HepG2 (cell line): ENCODE measurements at regions not wholly inside any gene's neighbourhood (a gene's known extent, or its start where the extent isn't known, plus 50 kb on each side); places are given as distances from the start of the nearest gene placed in this dataset.

Experiments
- ATAC-seq: fragments of 200-7000 bp; cut with Tn5 transposase; 3 replicates; pipeline ENCODE4 v1.9.1; 2020; ENCODE audit warnings: mild to moderate bottlenecking, moderate library complexity
- BruUV-seq: library from RNA; stranded (reverse); fragments of 400-500 nt; replicated peaks from 2 replicates; lab custom pipeline; 2021; lab: Mats Ljungman, UMichigan
- CTCF ChIA-PET: fragments of 300-600 bp; formaldehyde crosslinking; extraction: SDS; loops from one replicate; lab custom pipeline; 2021; ENCODE audit warnings: low total read pairs, inconsistent platforms, low intra/inter-chr PET ratio; lab: Yijun Ruan, JAX
- POLR2A ChIA-PET: fragments of 350-600 bp; sonication (Branson Sonifier 250); formaldehyde crosslinking; loops from one replicate; lab custom pipeline; 2020; ENCODE audit warnings: antibody characterized with exemption, inconsistent platforms; lab: Yijun Ruan, JAX
- DNase-seq: peaks from one replicate; pipeline ENCODE4 v3.0.0-alpha.2; 2015; ENCODE audit warnings: low spot score
- FAIRE-seq: peaks from 3 replicates; lab custom pipeline; 2011; peaks lifted over from hg19 to GRCh38; lab: Jason Lieb, UNC
- H2AFZ ChIP-seq: one replicate; pipeline ENCODE4 v1.6.1; 2011; ENCODE audit warnings: low read length, inconsistent platforms
- H3K27ac ChIP-seq: fragments of 300-600 bp; 3 replicates; pipeline ENCODE4 v1.8.0; 2011; ENCODE audit warnings: mixed run types, mild to moderate bottlenecking, mixed read lengths, low read length, inconsistent platforms; ENCODE audit not compliant: insufficient read depth; ENCODE audit errors: extremely low read length
- H3K27me3 ChIP-seq, 2 experiments: fragments of 200-600 bp in 1 of 2; 2 replicates in 1 of 2; 3 replicates in 1 of 2; pipeline versions ENCODE4 v1.6.0 to v1.8.0; 2011; ENCODE audit warnings: low read length in 2 of 2, mild to moderate bottlenecking in 2 of 2, moderate library complexity in 2 of 2, inconsistent platforms in 1 of 2; ENCODE audit not compliant: insufficient read depth in 2 of 2, control insufficient read depth in 1 of 2
- H3K36me3 ChIP-seq, 2 experiments: fragments of 200-600 bp in 1 of 2; replicated peaks in 1 of 2; 2 replicates in 1 of 2; 3 replicates in 1 of 2; pipeline versions ENCODE4 v1.5.1 to v1.8.0; 2011; ENCODE audit warnings: low read length in 2 of 2, inconsistent platforms in 1 of 2; ENCODE audit not compliant: insufficient read depth in 2 of 2, control insufficient read depth in 1 of 2
- H3K4me1 ChIP-seq: 2 replicates; pipeline ENCODE4 v1.5.1; 2012; ENCODE audit warnings: low read length, inconsistent platforms; ENCODE audit not compliant: insufficient read depth
- H3K4me2 ChIP-seq: 2 replicates; pipeline ENCODE4 v1.6.0; 2011; ENCODE audit warnings: low read depth, low read length, inconsistent platforms
- H3K4me3 ChIP-seq, 3 experiments: fragments of 200-600 bp in 1 of 3; sonication (generic), shearing (Covaris generic) in 1 of 3; replicated peaks in 1 of 3; 2 replicates each; pipeline ENCODE4 v1.5.1; 2011 to 2016; ENCODE audit warnings: low read length in 3 of 3, inconsistent platforms in 2 of 3, low read depth in 2 of 3, mild to moderate bottlenecking in 2 of 3, control low read depth in 1 of 3, mixed read lengths in 1 of 3; ENCODE audit not compliant: insufficient read depth in 1 of 3
- H3K79me2 ChIP-seq: one replicate; pipeline ENCODE4 v1.6.1; 2011; ENCODE audit warnings: low read length, inconsistent platforms; ENCODE audit not compliant: insufficient read depth
- H3K9ac ChIP-seq: 2 replicates; pipeline ENCODE4 v1.6.0; 2011; ENCODE audit warnings: mild to moderate bottlenecking, low read depth, low read length, inconsistent platforms; ENCODE audit not compliant: insufficient read depth
- H3K9me3 ChIP-seq: 2 replicates; pipeline ENCODE4 v1.5.1; 2012; ENCODE audit warnings: mild to moderate bottlenecking, low read length
- H4K20me1 ChIP-seq: 2 replicates; pipeline ENCODE4 v1.6.0; 2011; ENCODE audit warnings: inconsistent platforms, mild to moderate bottlenecking, low read length, moderate library complexity; ENCODE audit not compliant: insufficient read depth
- AKAP8 ChIP-seq: sonication (generic); formaldehyde crosslinking; IDR thresholded peaks from 2 replicates; pipeline ENCODE4 v1.5.1; 2020; ENCODE audit warnings: mild to moderate bottlenecking, missing genetic modification reagents
- CBX2 ChIP-seq, 2 experiments: fragments of 200-600 bp in 1 of 2; sonication (generic); formaldehyde crosslinking in 1 of 2; IDR thresholded peaks; 2 replicates each; pipeline versions ENCODE4 v1.7.0 to v1.8.1; 2018 to 2022; ENCODE audit warnings: low read depth in 2 of 2, low read length in 1 of 2, mild to moderate bottlenecking in 1 of 2, missing genetic modification reagents in 1 of 2
- CEBPB ChIP-seq: IDR thresholded peaks from 2 replicates; pipeline ENCODE4 v1.6.1; 2011; ENCODE audit warnings: low read depth, low read length, improper control_type of control experiment, borderline replicate concordance
- CREM ChIP-seq, 2 experiments: sonication (generic) in 1 of 2; formaldehyde crosslinking in 1 of 2; IDR thresholded peaks; 2 replicates each; pipeline versions ENCODE4 v1.4.0 to v1.6.1; 2016 to 2020; ENCODE audit warnings: antibody characterized with exemption in 1 of 2, mild to moderate bottlenecking in 1 of 2, missing genetic modification reagents in 1 of 2
- EEA1 ChIP-seq: sonication (generic); formaldehyde crosslinking; IDR thresholded peaks from 2 replicates; pipeline ENCODE4 v1.5.1; 2020; ENCODE audit warnings: mild to moderate bottlenecking, missing genetic modification reagents, borderline replicate concordance
- HNRNPL ChIP-seq: fragments of 200-400 bp; formaldehyde crosslinking; IDR thresholded peaks from 2 replicates; pipeline ENCODE4 v1.6.1; 2017; ENCODE audit warnings: mild to moderate bottlenecking, low read depth, low read length
- ISX ChIP-seq: sonication (generic); formaldehyde crosslinking; conservative IDR thresholded peaks from 2 replicates; pipeline ENCODE4 v1.5.0; 2020; ENCODE audit warnings: missing genetic modification reagents
- PHF8 ChIP-seq: sonication (generic); formaldehyde crosslinking; IDR thresholded peaks from 2 replicates; pipeline ENCODE4 v1.5.0; 2020; ENCODE audit warnings: missing genetic modification reagents
- TSC22D2 ChIP-seq: sonication (generic); formaldehyde crosslinking; IDR thresholded peaks from 2 replicates; pipeline ENCODE4 v1.5.1; 2020; ENCODE audit warnings: missing genetic modification reagents, mild to moderate bottlenecking, borderline replicate concordance
- ZFP82 ChIP-seq: sonication (generic); formaldehyde crosslinking; IDR thresholded peaks from 2 replicates; pipeline ENCODE4 v1.5.1; 2020; ENCODE audit warnings: mild to moderate bottlenecking, missing genetic modification reagents, borderline replicate concordance
- ZNF101 ChIP-seq: sonication (generic); formaldehyde crosslinking; IDR thresholded peaks from 2 replicates; pipeline ENCODE4 v1.4.0; 2020; ENCODE audit warnings: mild to moderate bottlenecking, low read depth, missing genetic modification reagents, borderline replicate concordance
- ZNF180 ChIP-seq: sonication (generic); formaldehyde crosslinking; IDR thresholded peaks from 2 replicates; pipeline ENCODE4 v1.4.0; 2020; ENCODE audit warnings: low read depth, missing genetic modification reagents, borderline replicate concordance
- ZNF274 ChIP-seq: sonication (generic); formaldehyde crosslinking; IDR thresholded peaks from 2 replicates; pipeline ENCODE4 v1.5.1; 2020; ENCODE audit warnings: mild to moderate bottlenecking, missing genetic modification reagents
- ZNF547 ChIP-seq: sonication (generic); formaldehyde crosslinking; IDR thresholded peaks from 2 replicates; pipeline ENCODE4 v1.5.1; 2020; ENCODE audit warnings: mild to moderate bottlenecking, missing genetic modification reagents
- ZNF670 ChIP-seq: sonication (generic); formaldehyde crosslinking; IDR thresholded peaks from 2 replicates; pipeline ENCODE4 v1.8.0; 2022; ENCODE audit warnings: mild to moderate bottlenecking, missing genetic modification reagents, borderline replicate concordance
- ZNF776 ChIP-seq: sonication (generic); formaldehyde crosslinking; IDR thresholded peaks from 2 replicates; pipeline ENCODE4 v1.4.0; 2020; ENCODE audit warnings: mild to moderate bottlenecking, missing genetic modification reagents
- ZNF841 ChIP-seq: sonication (generic); formaldehyde crosslinking; IDR thresholded peaks from 2 replicates; pipeline ENCODE4 v1.8.1; 2023; ENCODE audit warnings: missing genetic modification reagents, borderline replicate concordance
- WGBS: methylation state at CpG from one replicate; pipeline ENCODE4 v1.1.6; 2017; ENCODE audit warnings: low lambda C conversion rate; 5-methylcytosine and 5-hydroxymethylcytosine counted together
- in situ Hi-C: cut with HindIII; loops from 2 replicates; pipeline ENCODE4 v1.10.0; 2017; ENCODE audit warnings: low pct_unique_long_range_greater_than_20kb; ENCODE audit not compliant: extremely low pct_ligation_motif_present
- intact Hi-C: fragments of 100-400 bp; cut with micrococcal nuclease; formaldehyde crosslinking; loops from one replicate; pipeline ENCODE4 v1.10.0; 2022; ENCODE audit not compliant: unreplicated experiment
- TF ChIP-seq, protein P1 (sequence below): IDR thresholded peaks from 2 replicates; pipeline ENCODE4 v1.6.1; 2016; ENCODE audit warnings: control low read depth
- TF ChIP-seq, protein P2 (sequence below): sonication (generic); formaldehyde crosslinking; IDR thresholded peaks from 2 replicates; pipeline ENCODE4 v1.5.1; 2020; ENCODE audit warnings: mild to moderate bottlenecking, moderate library complexity, missing genetic modification reagents

DNA sequence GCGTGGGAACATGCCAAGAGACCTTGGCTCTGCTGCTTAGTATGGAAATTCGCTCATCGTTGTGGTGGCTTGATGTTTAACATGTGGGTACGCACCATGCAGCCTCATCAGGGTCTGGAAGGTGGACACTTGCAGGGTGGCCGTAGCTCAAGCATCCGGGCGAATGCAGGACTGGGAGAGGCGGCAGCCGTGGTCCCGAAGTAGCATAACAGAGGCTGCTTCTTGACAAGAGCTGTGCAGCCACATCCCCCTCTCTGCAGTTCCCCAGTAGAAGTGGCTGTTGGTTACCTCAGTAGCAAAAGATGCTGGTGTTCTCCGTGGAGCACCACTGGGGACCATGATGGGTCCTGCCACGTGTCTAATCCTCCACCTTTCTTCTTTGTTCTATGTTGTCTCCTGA is 195.0 kb downstream of the THBS2 start:
- Histone ChIP-seq H3K4me1 (no peaks in the 10 kb centered on the region), H3K4me3 (no peak overlapping the region), H3K27ac (no peak overlapping the region)
- TF ChIP-seq CREM (IDR thresholded peaks at IDR 0.05) (no peak), CREM (CRISPR knock-in tag; IDR thresholded peaks at IDR 0.05) (no peak), ZNF180 (no peak), ZNF547 (no peak), EEA1 (no peak), PHF8 (no peak), ZFP82 (CRISPR knock-in tag) (no peak), ZNF274 (CRISPR knock-in tag) (no peak), AKAP8 (CRISPR knock-in tag) (no peak), ISX (CRISPR knock-in tag) (no peak), CBX2 (IDR thresholded peaks at IDR 0.05; ENCODE audit: low read depth, low read length) (no peak), CBX2 (CRISPR knock-in tag; IDR thresholded peaks at IDR 0.05; ENCODE audit: low read depth) (no peak), ZNF841 (CRISPR knock-in tag) (no peak), ZNF101 (no peak), TSC22D2 (CRISPR knock-in tag) (no peak), CEBPB (no peak), HNRNPL (no peak), ZNF670 (CRISPR knock-in tag) (no peak), ZNF776 (CRISPR knock-in tag) (no peak)
- TF ChIP-seq, protein P1, sequence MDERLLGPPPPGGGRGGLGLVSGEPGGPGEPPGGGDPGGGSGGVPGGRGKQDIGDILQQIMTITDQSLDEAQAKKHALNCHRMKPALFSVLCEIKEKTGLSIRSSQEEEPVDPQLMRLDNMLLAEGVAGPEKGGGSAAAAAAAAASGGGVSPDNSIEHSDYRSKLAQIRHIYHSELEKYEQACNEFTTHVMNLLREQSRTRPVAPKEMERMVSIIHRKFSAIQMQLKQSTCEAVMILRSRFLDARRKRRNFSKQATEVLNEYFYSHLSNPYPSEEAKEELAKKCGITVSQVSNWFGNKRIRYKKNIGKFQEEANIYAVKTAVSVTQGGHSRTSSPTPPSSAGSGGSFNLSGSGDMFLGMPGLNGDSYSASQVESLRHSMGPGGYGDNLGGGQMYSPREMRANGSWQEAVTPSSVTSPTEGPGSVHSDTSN = no peak
- TF ChIP-seq, protein P2, sequence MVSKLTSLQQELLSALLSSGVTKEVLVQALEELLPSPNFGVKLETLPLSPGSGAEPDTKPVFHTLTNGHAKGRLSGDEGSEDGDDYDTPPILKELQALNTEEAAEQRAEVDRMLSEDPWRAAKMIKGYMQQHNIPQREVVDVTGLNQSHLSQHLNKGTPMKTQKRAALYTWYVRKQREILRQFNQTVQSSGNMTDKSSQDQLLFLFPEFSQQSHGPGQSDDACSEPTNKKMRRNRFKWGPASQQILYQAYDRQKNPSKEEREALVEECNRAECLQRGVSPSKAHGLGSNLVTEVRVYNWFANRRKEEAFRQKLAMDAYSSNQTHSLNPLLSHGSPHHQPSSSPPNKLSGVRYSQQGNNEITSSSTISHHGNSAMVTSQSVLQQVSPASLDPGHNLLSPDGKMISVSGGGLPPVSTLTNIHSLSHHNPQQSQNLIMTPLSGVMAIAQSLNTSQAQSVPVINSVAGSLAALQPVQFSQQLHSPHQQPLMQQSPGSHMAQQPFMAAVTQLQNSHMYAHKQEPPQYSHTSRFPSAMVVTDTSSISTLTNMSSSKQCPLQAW (CRISPR knock-in tag) = no peak
- TF ChIP-seq, all 625 proteins: peak for 0
- no TSS peak for BruUV-seq
- no peaks in the 10 kb centered on the region for H3K79me2 ChIP-seq
- 3% methylated on average over 2 of the region's 12 CpGs for WGBS
- no peaks in the 10 kb centered on the region for H4K20me1 ChIP-seq
- FAIRE-seq (no peak), DNase-seq (no peak), ATAC-seq (no peak)
- POLR2A ChIA-PET = no interaction called here
- no peak overlapping the region for H3K9ac ChIP-seq
- intact Hi-C loops (no loop called here), in situ Hi-C loops (no loop called here)
- no peaks in the 10 kb centered on the region for H3K36me3 ChIP-seq
- CTCF ChIA-PET = no interaction called here
- peaks cover 0 to 10% of the 10 kb centered on the region in 2 experiments; a peak in 1 of 5 replicates for H3K27me3 ChIP-seq
- no peak overlapping the region for H2AFZ ChIP-seq
- H3K4me2 ChIP-seq = no peak overlapping the region
- no peaks in the 10 kb centered on the region for H3K9me3 ChIP-seq
